HEK293 (cell line): ENCODE measurements at regions not wholly inside any gene's neighbourhood (a gene's known extent, or its start where the extent isn't known, plus 50 kb on each side); places are given as distances from the start of the nearest gene placed in this dataset.

Source experiments
- ATF2 ChIP-seq: fragments of 450-650 bp; formaldehyde crosslinking; IDR thresholded peaks from 2 replicates; pipeline ENCODE4 v1.5.1; 2016; ENCODE audit warnings: missing biosample characterization, missing genetic modification characterization, low read depth
- CTCF ChIP-seq: fragments of 450-650 bp; formaldehyde crosslinking; IDR thresholded peaks from 2 replicates; pipeline ENCODE4 v1.5.1; 2016; ENCODE audit warnings: missing biosample characterization, missing genetic modification characterization
- KLF16 ChIP-seq: fragments of 450-650 bp; formaldehyde crosslinking; IDR thresholded peaks from 2 replicates; pipeline ENCODE4 v1.5.1; 2017; ENCODE audit warnings: missing biosample characterization, missing genetic modification characterization
- PBX3 ChIP-seq: sonication (generic); formaldehyde crosslinking; IDR thresholded peaks from 2 replicates; pipeline ENCODE4 v1.8.1; 2022; ENCODE audit warnings: mild to moderate bottlenecking, moderate library complexity, missing genetic modification reagents
- YY1 ChIP-seq: fragments of 450-650 bp; formaldehyde crosslinking; IDR thresholded peaks from 2 replicates; pipeline ENCODE4 v1.5.1; 2018; ENCODE audit warnings: missing biosample characterization, missing genetic modification characterization
- ZBTB7A ChIP-seq: fragments of 450-650 bp; formaldehyde crosslinking; IDR thresholded peaks from 2 replicates; pipeline ENCODE4 v1.5.1; 2016; ENCODE audit warnings: low read depth, missing biosample characterization, missing genetic modification characterization
- ZNF2 ChIP-seq: fragments of 450-650 bp; formaldehyde crosslinking; IDR thresholded peaks from 2 replicates; pipeline ENCODE4 v1.5.1; 2016; ENCODE audit warnings: missing biosample characterization, missing genetic modification characterization
- ZNF266 ChIP-seq: fragments of 450-650 bp; formaldehyde crosslinking; IDR thresholded peaks from 2 replicates; pipeline ENCODE4 v1.5.1; 2016; ENCODE audit warnings: missing biosample characterization, missing genetic modification characterization, low read depth
- ZNF585B ChIP-seq: fragments of 450-650 bp; formaldehyde crosslinking; IDR thresholded peaks from 2 replicates; pipeline ENCODE4 v1.5.1; 2016; ENCODE audit warnings: missing biosample characterization, missing genetic modification characterization
- ZNF660 ChIP-seq: fragments of 450-650 bp; IDR thresholded peaks from 2 replicates; pipeline ENCODE4 v1.5.1; 2018; ENCODE audit warnings: missing biosample characterization, mild to moderate bottlenecking, missing genetic modification characterization
- ZSCAN4 ChIP-seq: fragments of 450-650 bp; formaldehyde crosslinking; IDR thresholded peaks from 2 replicates; pipeline ENCODE4 v1.5.1; 2017; ENCODE audit warnings: missing biosample characterization, missing genetic modification characterization

- TF ChIP-seq ZBTB7A (no peak), ZNF585B (tag by site-specific recombination) (no peak), CTCF (tag by site-specific recombination) (no peak), ZNF266 (no peak), KLF16 (tag by site-specific recombination) (no peak), ZSCAN4 (tag by site-specific recombination) (no peak), ZNF2 (tag by site-specific recombination) (no peak), PBX3 (CRISPR knock-in tag) (no peak), ZNF660 (no peak), YY1 (tag by site-specific recombination) (no peak), ATF2 (no peak)
These were observed 2248.1 kb downstream of the ARAP2 start for GRCh38 chr4:33996075-33996718.
